Left forelimb (tissue), 1 donor: ENCODE measurements at regions not wholly inside any gene's neighbourhood (a gene's known extent, or its start where the extent isn't known, plus 50 kb on each side); places are given as distances from the start of the nearest gene placed in this dataset.

ENCODE experiments used
- DNase-seq: peaks from one replicate; pipeline ENCODE4 v3.0.0-alpha.2; 2018; ENCODE audit warnings: low spot score

- no peak for DNase-seq
Observed at GRCh38 chr4:124469981-124470380, 242.6 kb downstream of the ANKRD50 start.

GRCh38 chr4:124478470-124478869, 234.1 kb downstream of the ANKRD50 start:
- no peak for DNase-seq

- no peak for DNase-seq
Observed at GRCh38 chr4:124480061-124480460, 232.5 kb downstream of the ANKRD50 start.

- DNase-seq = no peak
Observed at GRCh38 chr4:124481123-124481522, 231.4 kb downstream of the ANKRD50 start.

- no peak for DNase-seq
Observed at GRCh38 chr4:124483048-124483906, 229.3 kb downstream of the ANKRD50 start.

- DNase-seq = no peak
Observed at GRCh38 chr4:124484008-124484407, 228.5 kb downstream of the ANKRD50 start.

GRCh38 chr4:124484940-124485339, 227.6 kb downstream of the ANKRD50 start:
- no peak for DNase-seq

GRCh38 chr4:124486423-124486822, 226.1 kb downstream of the ANKRD50 start:
- DNase-seq = no peak

- no peak for DNase-seq
Observed at GRCh38 chr4:124487651-124488050, 224.9 kb downstream of the ANKRD50 start.

GRCh38 chr4:124491361-124492145, 221.0 kb downstream of the ANKRD50 start:
- no peak for DNase-seq

GRCh38 chr4:124499261-124499660, 213.3 kb downstream of the ANKRD50 start:
- no peak for DNase-seq

- no peak for DNase-seq
Observed at GRCh38 chr4:124501576-124501975, 211.0 kb downstream of the ANKRD50 start.

GRCh38 chr4:124504431-124504830, 208.1 kb downstream of the ANKRD50 start:
- no peak for DNase-seq

- DNase-seq = no peak
Observed at GRCh38 chr4:124505211-124505610, 207.3 kb downstream of the ANKRD50 start.

GRCh38 chr4:124509151-124509550, 203.4 kb downstream of the ANKRD50 start:
- DNase-seq = no peak

GRCh38 chr4:124514588-124514987, 197.9 kb downstream of the ANKRD50 start:
- no peak for DNase-seq

- DNase-seq = no peak
Observed at GRCh38 chr4:124515591-124515990, 196.9 kb downstream of the ANKRD50 start.

- DNase-seq = no peak
Observed at GRCh38 chr4:124519196-124519595, 193.3 kb downstream of the ANKRD50 start.

GRCh38 chr4:124523816-124524215, 188.7 kb downstream of the ANKRD50 start:
- no peak for DNase-seq

GRCh38 chr4:124525524-124525923, 187.0 kb downstream of the ANKRD50 start:
- no peak for DNase-seq

- no peak for DNase-seq
Observed at GRCh38 chr4:124526331-124526730, 186.2 kb downstream of the ANKRD50 start.

GRCh38 chr4:124526769-124527168, 185.8 kb downstream of the ANKRD50 start:
- DNase-seq = no peak

GRCh38 chr4:124527364-124527763, 185.2 kb downstream of the ANKRD50 start:
- no peak for DNase-seq
